T1000 (cell line): ENCODE measurements at regions not wholly inside any gene's neighbourhood (a gene's known extent, or its start where the extent isn't known, plus 50 kb on each side); places are given as distances from the start of the nearest gene placed in this dataset.
"Not testable (repeated sequence)": the region's sequence is repeated elsewhere in the genome, so short reads cannot be mapped to it uniquely, and the experiment has no call there.

Experiments
- DNase-seq: peaks from one replicate; lab custom pipeline; 2025; ENCODE audit warnings: mixed read lengths; lab: John Stamatoyannopoulos, UW

DNA sequence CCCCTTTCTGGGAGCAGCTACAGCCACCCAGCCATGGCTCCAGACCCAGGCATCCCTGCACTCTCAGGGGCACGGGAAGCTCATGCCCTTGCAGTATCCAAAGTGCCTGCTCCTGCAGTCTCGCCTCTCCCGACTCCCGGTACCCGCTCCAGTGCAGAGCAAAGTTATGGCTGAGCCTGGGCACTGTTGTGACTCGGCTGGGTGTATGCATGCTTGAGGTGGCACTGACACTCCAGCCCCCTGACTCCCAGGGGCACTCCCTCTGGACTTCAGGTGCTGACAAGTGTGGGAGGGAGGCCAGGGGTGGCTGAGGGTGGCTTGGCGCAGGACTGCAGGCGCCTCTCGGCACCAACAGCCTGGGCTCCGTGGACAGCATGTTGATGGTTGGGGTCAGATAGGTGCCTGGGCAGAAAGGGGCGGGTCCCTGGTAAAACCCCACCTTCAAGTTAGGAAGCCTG is 580.1 kb upstream of the ADGRL2 start:
- DNase-seq, result no peak

DNA sequence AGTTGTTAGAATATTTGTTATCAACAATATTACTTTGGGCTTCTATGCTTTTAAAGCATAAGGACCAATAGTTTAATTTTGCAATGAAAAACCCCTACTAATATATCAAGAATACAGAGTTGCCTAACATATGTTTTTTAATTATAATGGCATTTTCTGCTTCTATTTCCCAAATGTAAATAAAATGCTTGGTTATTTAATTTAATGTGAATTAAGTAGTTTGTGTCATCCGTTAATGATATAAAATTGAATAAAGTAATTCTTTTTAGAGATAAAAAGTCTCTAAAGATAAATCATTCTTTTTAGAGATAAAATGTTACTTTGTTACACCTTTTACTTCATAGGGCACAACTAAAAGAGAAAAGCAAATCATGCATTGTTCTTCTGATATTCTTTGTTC is 583.7 kb upstream of the ADGRL2 start:
- no peak for DNase-seq

DNA sequence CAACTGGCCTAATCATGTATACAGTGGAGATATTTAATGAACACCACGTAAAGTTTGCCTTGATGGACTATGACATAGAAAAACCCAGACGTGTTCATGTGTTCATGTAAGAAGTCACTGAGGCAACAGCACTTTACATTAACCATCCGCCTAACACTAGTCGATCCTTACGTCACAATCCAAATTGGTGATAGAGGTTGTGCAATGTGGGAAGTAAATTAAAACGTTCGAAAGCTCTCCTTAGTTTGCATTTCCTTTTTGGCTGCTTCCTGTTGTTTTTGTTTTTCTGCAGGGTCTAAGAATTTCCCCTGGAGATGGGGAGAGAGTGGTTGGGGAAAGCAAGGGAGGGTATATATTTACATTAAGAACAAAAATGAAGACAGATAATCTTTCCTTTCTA is 587.5 kb upstream of the ADGRL2 start:
- DNase-seq, result no peak

DNA sequence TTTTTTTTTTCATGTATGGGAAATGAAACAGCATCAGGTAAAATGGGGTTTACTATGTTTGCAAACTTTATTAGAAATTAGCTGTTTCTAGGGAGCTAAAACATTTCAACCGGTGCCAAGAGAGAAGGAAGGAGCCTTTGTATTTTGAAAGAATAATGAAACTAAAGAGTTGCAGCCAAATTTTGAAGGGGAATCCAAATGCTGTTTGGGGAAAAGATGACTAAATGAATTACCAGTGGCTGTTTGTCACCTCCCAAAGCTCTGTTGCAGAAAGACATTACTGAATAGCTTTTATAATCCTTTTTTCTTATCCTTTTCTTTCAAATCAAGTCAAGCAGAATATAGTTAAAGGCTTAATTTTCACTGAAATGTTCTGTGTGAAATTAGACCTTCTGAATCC is 591.3 kb upstream of the ADGRL2 start:
- DNase-seq, result no peak

DNA sequence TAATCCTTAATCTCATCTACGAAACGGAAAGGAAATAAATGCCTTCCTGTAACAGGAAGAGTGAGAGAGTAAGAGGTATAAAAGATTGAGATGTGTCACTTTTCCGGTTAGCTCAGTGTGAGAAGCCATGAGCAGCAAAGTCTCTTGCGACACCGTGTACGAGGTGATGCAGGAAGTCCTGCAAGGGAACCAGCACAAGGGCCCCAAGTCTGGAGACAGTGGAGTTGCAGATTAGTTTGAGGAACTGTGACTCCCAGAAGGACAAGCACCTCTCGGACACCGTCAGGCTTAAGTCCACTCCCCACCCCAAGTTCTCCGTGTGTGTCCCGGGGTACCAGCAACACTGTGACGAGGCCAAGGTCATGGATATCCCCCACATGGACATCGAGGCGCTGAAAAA is 592.3 kb upstream of the ADGRL2 start:
- no peak for DNase-seq

DNA sequence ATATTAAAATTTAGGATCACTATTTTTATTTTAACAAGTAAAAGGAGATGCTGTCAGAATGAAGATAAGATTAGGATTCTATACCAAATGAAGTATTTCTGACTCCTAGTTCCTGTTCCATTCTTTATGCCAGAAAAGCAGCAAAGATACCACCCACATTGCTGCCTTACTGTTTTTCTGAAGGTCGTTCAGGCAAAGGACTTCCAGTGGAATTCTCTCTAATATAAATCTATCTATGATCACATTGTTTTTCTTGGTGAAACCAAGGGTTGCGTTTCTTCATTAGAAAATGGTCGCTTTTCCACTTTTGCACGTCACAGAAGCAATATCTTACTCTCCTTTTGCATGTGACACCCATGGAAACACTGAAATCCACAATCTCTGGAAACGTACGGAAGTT is 594.8 kb upstream of the ADGRL2 start:
- DNase-seq, result no peak

DNA sequence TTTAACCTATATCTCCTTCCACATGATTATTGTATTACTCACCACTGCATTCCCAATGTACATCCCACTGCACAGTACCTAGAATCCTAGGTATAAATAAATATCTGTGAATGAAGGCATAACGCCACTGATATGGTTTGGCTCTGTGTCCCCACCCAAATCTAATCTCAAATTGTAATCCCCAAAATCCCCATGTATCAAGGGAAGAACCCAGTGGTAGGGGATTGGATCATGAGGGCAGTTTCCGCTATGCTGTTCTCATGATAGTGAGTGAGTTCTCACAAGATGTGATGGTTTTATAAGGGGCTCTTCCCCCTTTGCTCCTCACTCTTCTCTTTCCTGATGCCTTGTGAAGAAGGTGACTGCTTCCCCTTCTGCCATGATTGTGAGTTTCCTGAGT is 599.0 kb upstream of the ADGRL2 start:
- no peak for DNase-seq

DNA sequence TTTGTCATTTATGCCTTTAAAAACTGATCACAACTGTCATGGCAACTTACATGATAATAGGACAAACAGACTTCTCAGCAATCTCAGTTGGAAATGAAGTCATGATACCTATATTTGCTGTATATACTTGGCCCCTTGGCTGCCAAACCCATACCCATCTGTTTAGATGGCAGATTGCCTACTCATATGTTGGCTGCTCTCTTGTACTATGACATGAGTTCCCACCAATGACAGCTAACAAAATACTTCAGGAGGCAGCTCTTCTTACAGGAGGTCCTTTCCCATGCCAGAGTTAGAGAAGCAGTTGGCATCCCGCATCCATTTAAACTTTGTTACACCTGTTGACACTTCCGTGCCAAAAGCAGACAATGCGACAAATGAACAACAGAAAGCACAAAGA is 603.1 kb upstream of the ADGRL2 start:
- DNase-seq, result no peak

DNA sequence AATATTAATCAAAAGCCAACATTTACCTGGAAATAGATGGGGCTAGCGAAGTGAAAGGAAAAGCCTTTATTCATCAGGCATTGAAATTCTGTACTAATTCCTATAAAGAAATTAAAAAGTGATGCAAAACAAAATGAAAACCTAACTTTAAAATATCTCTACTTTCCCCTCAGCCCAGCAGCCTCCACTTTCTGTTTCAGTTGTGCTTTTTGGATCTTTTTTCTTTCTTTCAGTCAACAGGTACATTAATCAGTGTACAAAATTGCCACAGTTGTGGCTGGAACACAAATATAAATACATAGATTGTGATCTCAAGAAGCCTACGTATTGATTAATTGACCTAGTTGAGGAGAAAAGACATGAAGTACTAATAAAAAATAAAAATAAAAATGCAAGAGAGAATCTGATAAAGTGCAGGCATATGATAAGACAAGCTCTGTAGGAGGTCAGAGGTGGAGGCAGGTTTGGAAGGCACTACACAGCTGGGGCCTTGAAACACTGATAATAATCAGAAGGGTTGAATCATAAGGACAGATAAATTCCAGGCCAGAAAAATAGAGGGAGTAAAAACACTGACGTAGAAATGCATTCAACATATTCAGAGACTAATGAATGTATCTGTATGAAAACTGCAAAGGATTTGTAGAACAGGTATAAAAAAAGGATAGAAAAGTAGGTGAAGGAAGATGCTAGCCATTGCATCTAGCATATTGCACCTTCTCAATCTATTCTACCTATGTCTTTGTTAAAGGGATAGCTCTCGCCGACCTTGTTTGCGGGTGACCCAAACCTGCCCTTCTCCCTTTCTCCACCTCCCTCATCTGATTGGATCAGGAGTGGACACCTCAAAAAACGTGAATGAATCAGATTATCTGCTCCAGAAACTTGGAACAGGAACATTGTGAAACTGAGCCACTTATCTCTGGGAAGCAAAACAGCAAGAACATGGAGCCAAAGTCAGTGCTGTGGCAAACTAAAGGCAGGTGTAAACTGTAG is 607.8 kb upstream of the ADGRL2 start:
- no peak for DNase-seq

DNA sequence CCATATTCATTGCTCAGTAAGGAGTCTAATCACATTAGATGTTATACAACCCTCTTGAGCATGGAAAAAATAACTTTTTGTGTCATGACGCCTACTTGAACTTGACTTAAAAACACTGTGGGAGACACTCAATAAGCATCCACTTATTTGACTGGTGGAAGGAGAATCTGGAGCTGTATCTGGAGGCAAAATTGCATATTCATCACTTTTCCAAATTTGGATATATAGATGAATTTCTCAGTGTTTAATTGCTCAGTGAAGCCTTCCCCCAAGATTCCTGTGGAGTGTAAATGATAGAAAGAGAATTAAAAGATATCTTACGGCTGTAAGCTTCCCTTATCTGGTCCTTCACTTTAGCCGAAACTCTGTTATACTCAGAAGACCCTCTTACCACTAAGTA is 610.7 kb upstream of the ADGRL2 start:
- no peak for DNase-seq

DNA sequence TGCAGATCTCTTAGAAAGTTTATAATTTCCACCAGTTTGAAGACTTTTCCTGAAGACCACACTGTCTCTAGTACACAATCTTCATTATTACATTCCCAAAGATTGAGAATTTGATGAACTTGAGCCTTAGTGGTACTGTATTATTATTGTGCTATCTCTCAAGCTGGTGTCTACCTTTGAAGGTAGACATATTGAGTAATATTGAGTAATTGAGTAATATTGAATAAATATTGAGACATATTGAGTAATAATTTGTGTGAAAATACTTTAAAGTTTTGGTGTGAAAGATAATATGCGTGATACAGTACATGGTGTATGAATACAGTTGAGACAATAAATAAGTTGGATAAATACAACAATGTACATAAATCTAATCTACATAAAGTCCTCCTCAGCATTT is 613.1 kb upstream of the ADGRL2 start:
- DNase-seq, result no peak

DNA sequence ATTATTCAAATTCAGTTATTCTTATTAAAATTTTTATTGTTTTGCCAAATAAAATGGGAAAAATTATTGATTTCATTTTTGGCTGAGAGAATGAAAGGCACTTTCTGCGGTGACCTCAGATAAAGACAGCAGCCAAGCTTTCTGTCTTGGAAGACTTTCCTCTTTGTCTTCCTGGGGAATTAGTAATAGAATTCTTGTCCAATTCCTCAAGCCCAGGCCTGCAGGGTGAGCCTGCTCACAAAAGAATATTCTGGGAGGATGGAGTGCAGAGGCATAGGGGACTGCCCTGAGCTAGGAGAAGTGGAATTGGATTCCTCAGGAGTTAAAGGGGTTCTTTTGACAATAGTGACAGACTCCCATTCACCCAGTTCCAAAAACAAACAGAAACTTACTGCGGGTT is 614.5 kb upstream of the ADGRL2 start:
- no peak for DNase-seq

DNA sequence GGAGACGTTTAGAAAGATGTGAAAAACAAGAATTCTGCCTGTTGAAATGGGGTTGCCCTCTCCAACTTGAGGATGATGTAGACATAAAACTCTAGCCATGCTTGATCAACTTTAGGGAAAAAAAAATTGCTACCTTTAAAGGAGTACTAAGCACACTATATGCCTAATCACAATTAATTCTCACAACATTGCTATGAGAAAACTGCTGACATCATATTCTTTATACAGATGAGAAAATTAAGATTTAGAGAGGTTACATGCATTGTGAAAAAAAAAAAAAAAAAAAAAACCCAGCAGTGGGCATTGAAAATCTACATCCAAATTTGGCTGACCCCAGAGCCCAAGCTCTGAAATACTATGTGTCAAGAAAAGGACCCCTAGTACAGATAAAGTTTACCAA is 617.2 kb upstream of the ADGRL2 start:
- no peak for DNase-seq

DNA sequence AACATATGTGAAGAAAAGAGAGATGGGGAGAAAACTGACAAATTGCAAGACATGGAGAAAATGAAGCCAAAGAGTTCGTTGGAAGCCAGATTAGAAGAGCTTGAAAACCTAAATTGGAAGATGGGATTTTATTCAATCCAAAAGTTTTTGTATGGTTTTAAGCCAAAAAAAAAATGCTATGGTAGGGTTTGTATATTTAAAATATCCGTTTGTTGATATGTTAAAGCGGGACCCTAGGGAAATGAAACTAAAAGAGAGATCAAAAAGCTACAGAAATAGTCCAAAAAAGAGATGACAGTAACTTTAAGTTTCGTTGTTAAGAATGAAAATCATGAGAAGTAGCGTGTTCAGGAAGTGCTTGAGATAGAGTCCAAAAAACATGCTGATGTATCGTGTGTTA is 617.7 kb upstream of the ADGRL2 start:
- no peak for DNase-seq

DNA sequence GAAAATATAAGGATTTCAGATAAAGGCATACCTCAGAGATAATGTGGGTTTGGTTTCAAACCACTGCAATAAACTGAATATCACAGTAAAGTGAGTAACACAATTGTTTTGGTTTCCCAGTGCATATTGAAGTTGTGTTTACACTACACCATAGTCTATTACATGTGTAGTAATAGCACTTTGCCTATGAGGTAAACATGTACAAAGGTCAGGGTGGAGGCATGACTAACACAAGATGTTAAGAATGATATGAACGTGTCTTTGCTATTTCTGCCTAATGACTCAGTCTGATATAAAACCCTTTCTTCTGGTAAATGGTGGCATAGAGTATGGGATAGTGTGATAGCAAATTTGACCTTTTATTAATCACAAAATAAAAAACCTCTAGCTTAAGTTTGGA is 621.5 kb upstream of the ADGRL2 start:
- DNase-seq, result peak; percentile 33

DNA sequence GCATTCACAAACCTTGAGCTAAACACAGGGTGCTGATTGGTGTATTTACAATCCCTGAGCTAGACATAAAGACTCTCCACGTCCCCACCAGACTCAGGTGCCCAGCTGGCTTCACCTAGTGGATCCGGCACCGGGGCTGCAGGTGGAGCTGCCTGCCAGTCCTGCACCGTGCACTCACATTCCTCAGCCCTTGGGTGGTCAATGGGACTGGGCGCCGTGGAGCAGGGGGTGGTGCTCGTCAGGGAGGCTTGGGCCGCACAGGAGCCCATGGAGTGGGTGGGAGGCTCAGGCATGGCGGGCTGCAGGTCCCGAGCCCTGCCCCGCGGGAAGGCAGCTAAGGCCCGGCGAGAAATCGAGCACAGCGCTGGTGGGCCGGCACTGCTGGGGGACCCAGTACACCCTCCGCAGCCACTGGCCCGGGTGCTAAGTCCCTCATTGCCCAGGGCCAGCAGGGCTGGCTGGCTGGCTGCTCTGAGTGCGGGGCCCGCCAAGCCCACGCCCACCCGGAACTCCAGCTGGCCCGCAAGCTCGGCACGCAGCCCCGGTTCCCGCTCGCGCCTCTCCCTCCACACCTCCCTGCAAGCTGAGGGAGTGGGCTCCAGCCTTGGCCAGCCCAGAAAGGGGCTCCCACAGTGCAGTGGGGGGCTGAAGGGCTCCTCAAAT is 622.2 kb upstream of the ADGRL2 start:
- not testable (repeated sequence) for DNase-seq

DNA sequence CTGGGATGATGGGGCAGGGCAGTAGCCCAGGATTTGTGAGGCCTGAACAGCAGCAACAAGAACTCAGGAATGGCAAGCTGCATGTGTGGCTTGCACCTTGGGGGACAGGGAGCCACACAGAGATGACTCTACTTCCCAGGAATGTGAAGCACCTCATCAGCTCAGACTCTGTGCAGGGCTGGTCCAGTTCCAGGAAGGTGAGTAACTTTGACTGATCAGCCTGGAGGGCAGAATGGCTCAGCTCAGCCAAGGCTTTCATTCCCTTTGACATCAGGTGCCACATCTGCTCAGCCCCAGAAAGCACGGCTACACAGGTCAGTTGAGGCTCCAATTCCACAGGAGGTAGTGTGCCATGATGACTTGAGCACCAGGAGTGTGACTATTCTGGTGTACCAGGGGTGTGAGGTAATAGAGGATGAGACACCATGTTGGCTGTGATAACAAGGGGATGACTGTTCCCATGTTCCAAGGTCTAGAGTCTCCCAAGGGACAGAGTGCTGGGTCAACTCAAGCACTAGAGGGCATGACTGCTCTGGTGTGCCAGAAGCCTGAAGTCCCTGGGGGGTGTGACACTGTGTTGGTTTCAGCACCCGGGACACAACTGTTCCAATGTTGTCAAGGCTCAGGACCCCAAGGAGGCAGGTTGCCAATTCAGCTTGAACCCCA is 625.8 kb upstream of the ADGRL2 start:
- DNase-seq, result peak; percentile 89

DNA sequence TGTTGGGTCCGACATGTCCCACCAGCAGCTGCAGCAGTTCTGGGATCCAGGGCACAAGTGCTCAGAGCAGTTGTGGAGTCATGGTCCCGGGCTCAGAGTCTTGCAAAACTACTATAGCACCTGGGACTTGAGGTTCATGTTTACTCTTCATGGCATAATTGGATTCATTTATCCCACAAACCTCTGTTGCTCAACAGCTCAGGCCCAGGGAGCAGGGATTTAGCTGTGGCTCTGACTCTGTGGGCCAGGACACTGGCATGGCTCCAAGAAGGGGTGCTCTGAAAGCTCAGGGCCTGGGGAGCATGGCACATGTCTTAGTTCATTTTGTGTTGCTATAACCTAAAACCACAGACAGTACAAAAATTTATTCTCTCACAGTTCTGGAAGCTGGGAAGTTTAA is 626.7 kb upstream of the ADGRL2 start:
- peak; percentile 17 for DNase-seq

DNA sequence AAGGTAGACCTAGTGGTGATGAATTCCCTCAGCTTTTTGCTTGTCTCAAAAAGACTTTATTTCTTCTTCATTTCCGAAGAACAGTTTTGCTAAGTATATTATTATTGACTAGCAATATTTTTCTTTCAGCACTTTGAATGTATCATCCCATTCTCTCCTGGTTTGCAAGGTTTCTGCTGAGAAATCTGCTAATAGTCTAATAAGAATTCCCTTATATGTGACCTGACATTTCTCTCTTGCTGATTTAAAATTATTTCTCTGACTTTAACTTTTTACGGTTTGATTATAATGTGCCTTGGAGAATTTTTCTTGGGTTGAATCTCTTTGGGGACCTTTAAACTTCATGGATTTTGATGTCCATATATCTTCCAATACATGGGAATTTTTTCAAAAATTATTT is 628.3 kb upstream of the ADGRL2 start:
- DNase-seq, result no peak

DNA sequence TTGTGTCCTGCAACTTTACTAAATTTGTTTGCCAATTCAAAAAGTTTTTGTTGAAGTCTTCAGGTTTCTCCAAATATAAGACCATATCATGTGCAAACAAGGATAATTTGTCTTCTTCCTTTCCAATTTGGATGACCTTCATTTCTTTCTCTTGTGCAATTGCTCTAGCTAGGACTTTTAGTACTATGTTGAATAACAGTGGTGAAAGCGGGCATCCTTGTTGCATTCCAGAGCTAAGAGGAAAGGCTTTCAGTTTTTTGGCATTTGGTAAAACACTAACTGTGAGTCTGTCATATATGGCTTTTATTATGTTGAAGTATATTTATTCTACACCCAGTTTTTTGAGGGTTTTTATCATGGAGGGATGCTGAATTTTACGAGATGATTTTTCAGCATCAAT is 630.0 kb upstream of the ADGRL2 start:
- DNase-seq, result no peak

DNA sequence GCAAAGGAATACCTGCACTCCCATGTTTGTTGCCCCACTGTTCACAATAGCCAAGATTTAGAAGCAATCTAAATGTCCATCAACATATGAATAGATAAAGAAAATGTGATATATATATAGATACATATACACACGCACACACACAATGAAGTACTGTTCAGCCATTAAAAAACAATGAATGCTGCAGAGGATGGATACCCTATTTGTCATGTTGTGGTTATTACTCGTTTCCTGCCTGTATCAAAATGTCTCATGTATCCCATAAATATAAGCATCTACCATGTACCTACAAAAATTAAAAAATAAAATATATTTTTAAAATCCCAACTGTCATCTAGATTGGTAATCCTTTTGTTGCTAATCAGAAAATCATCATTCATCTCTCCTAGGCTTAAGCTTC is 634.8 kb upstream of the ADGRL2 start:
- no peak for DNase-seq

DNA sequence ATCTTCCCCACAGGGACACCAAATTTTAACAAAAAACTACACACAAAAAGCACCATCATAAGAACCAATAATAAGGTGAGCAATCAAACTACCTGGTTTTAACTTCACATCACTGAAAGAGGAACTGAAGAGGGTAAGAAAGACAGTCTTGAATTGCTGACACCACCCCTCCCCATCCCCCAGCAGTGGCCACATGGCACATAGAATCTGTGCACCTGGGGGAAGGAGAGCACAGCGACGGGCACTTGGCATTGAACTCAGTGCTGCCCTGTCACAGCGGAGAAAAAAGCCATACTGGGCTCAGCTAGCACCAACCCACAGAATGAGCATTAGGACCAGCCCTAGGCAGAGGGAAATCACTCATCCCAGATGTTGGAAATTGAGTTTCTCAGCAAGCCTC is 640.0 kb upstream of the ADGRL2 start:
- no peak for DNase-seq

DNA sequence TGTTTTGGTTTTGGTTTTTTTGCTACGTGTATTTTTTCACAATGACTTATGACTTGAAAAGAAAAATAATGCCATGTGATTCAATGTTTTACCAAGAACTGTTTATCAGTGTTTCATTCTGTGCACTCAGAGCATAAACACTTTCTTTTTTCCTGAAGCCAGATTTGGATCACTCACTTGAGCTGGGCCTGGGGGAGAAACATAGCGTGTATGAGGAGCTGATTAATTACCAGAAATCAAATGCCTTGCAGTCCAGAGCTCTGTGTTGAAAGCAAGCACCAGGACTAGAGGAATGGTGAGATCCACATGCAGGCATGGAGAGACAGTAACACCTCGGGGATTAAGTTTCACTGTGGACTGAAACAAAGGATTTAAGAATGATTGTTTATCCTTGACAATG is 642.1 kb upstream of the ADGRL2 start:
- DNase-seq, result no peak
